GM12878 (cell line): ENCODE measurements at regions not wholly inside any gene's neighbourhood (a gene's known extent, or its start where the extent isn't known, plus 50 kb on each side); places are given as distances from the start of the nearest gene placed in this dataset.

Experiments
- CBFB ChIP-seq: IDR thresholded peaks from 2 replicates; pipeline ENCODE4 v1.6.1; 2016; ENCODE audit warnings: antibody characterized with exemption, low read depth
- CEBPB ChIP-seq, 2 experiments: fragments of 150-350 bp in 1 of 2; IDR thresholded peaks; 2 replicates each; pipeline ENCODE4 v1.6.1; 2012 to 2014; ENCODE audit warnings: low read depth in 2 of 2, low read length in 2 of 2, borderline replicate concordance in 1 of 2, inconsistent platforms in 1 of 2
- CTCF ChIP-seq, 3 experiments: IDR thresholded peaks in 2 of 3; conservative IDR thresholded peaks in 1 of 3; 2 replicates each; pipeline ENCODE4 v1.5.1; 2011; ENCODE audit warnings: low read depth in 3 of 3, low read length in 3 of 3, mild to moderate bottlenecking in 3 of 3, control low read depth in 2 of 3, moderate library complexity in 2 of 3, inconsistent platforms in 1 of 3, mixed read lengths in 1 of 3; ENCODE audit not compliant: control insufficient read depth in 2 of 3, insufficient read depth in 1 of 3; ENCODE audit errors: extremely low read depth in 1 of 3
- POLR2AphosphoS5 ChIP-seq: IDR thresholded peaks from 2 replicates; pipeline ENCODE4 v1.6.1; 2011; ENCODE audit warnings: mild to moderate bottlenecking, low read length, inconsistent platforms
- RAD51 ChIP-seq: fragments of 450-650 bp; IDR thresholded peaks from 2 replicates; pipeline ENCODE4 v1.6.1; 2016; ENCODE audit warnings: moderate library complexity, mild to moderate bottlenecking, inconsistent platforms
- SRF ChIP-seq, 2 experiments: IDR thresholded peaks; 2 replicates each; pipeline ENCODE4 v1.6.1; 2011; ENCODE audit warnings: low read depth in 2 of 2, low read length in 2 of 2, mild to moderate bottlenecking in 1 of 2, moderate library complexity in 1 of 2
- TAF1 ChIP-seq: IDR thresholded peaks from 2 replicates; pipeline ENCODE4 v1.6.1; 2011; ENCODE audit warnings: mild to moderate bottlenecking, low read depth, low read length, borderline replicate concordance
- ZBTB33 ChIP-seq: fragments of 450-650 bp; IDR thresholded peaks from 2 replicates; pipeline ENCODE4 v1.6.1; 2017; ENCODE audit warnings: mild to moderate bottlenecking
- TF ChIP-seq, protein P1 (sequence below): fragments of 450-650 bp; IDR thresholded peaks from 2 replicates; pipeline ENCODE4 v1.6.1; 2016; ENCODE audit warnings: mild to moderate bottlenecking
- TF ChIP-seq, protein P2 (sequence below): IDR thresholded peaks from 2 replicates; pipeline ENCODE4 v1.6.1; 2012; ENCODE audit warnings: low read depth, low read length, improper control_type of control experiment
- TF ChIP-seq, protein P3 (sequence below): IDR thresholded peaks from 2 replicates; pipeline ENCODE4 v1.6.1; 2011; ENCODE audit warnings: mild to moderate bottlenecking, low read depth, low read length, moderate library complexity; ENCODE audit not compliant: insufficient replicate concordance

- TF ChIP-seq RAD51 (no peak), TAF1 (no peak), POLR2AphosphoS5 (no peak), CEBPB (IDR thresholded peaks at IDR 0.05; ENCODE audit: borderline replicate concordance in 1 of 2, low read depth in 2 of 2, low read length in 2 of 2) (no peak), SRF (IDR thresholded peaks at IDR 0.05; ENCODE audit: low read depth in 2 of 2, low read length in 2 of 2) (no peak), CTCF (IDR thresholded peaks at IDR 0.05 in 2 of 3, conservative IDR thresholded peaks at IDR 0.05 in 1 of 3; ENCODE audit: control insufficient read depth in 2 of 3, extremely low read depth in 1 of 3, insufficient read depth in 1 of 3, low read depth in 3 of 3, low read length in 3 of 3) (no peak), ZBTB33 (no peak), CBFB (no peak)
- TF ChIP-seq, protein P1, sequence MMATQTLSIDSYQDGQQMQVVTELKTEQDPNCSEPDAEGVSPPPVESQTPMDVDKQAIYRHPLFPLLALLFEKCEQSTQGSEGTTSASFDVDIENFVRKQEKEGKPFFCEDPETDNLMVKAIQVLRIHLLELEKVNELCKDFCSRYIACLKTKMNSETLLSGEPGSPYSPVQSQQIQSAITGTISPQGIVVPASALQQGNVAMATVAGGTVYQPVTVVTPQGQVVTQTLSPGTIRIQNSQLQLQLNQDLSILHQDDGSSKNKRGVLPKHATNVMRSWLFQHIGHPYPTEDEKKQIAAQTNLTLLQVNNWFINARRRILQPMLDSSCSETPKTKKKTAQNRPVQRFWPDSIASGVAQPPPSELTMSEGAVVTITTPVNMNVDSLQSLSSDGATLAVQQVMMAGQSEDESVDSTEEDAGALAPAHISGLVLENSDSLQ = no peak
- TF ChIP-seq, protein P2, sequence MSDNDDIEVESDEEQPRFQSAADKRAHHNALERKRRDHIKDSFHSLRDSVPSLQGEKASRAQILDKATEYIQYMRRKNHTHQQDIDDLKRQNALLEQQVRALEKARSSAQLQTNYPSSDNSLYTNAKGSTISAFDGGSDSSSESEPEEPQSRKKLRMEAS = no peak
- TF ChIP-seq, protein P3, sequence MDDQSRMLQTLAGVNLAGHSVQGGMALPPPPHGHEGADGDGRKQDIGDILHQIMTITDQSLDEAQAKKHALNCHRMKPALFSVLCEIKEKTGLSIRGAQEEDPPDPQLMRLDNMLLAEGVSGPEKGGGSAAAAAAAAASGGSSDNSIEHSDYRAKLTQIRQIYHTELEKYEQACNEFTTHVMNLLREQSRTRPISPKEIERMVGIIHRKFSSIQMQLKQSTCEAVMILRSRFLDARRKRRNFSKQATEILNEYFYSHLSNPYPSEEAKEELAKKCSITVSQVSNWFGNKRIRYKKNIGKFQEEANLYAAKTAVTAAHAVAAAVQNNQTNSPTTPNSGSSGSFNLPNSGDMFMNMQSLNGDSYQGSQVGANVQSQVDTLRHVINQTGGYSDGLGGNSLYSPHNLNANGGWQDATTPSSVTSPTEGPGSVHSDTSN = no peak
These were observed 242.0 kb downstream of the EDEM1 start for GRCh38 chr3:5429517-5429890.
